WI38 (cell line): ENCODE measurements at regions not wholly inside any gene's neighbourhood (a gene's known extent, or its start where the extent isn't known, plus 50 kb on each side); places are given as distances from the start of the nearest gene placed in this dataset.

Experiments
- H3K4me3 ChIP-seq: 2 replicates; pipeline ENCODE4 v1.5.1; 2011; ENCODE audit warnings: low read depth, mild to moderate bottlenecking, control low read depth, low read length
- CTCF ChIP-seq: IDR thresholded peaks from 2 replicates; pipeline ENCODE4 v1.5.1; 2012; ENCODE audit warnings: low read depth, mild to moderate bottlenecking, control low read depth, low read length

- H3K4me3 ChIP-seq: no peak overlapping the region
- no peak for TF ChIP-seq CTCF
Observed at GRCh38 chr16:48813485-48813884, 203.5 kb upstream of the N4BP1 start.

- TF ChIP-seq CTCF: no peak
Observed at GRCh38 chr16:48812856-48813255, 202.9 kb upstream of the N4BP1 start.

GRCh38 chr16:48811478-48811877 lies 201.5 kb upstream of the N4BP1 start:
- no peak for TF ChIP-seq CTCF
- H3K4me3 ChIP-seq: no peak overlapping the region

More at GRCh38 chr16:48812856-48813255, 202.9 kb upstream of the N4BP1 start:
- no peak overlapping the region for H3K4me3 ChIP-seq

- TF ChIP-seq CTCF: no peak
Observed at GRCh38 chr16:48810803-48811453, 200.9 kb upstream of the N4BP1 start.

GRCh38 chr16:48810436-48810802 lies 200.4 kb upstream of the N4BP1 start:
- TF ChIP-seq CTCF: no peak
- H3K4me3 ChIP-seq: no peak overlapping the region

More at GRCh38 chr16:48810803-48811453, 200.9 kb upstream of the N4BP1 start:
- H3K4me3 ChIP-seq: no peak overlapping the region

GRCh38 chr16:48790151-48790550 lies 180.2 kb upstream of the N4BP1 start:
- H3K4me3 ChIP-seq: no peak overlapping the region
- no peak for TF ChIP-seq CTCF

GRCh38 chr16:48788475-48788874 lies 178.5 kb upstream of the N4BP1 start:
- H3K4me3 ChIP-seq: no peak overlapping the region

More at GRCh38 chr16:48788475-48788874, 178.5 kb upstream of the N4BP1 start:
- no peak for TF ChIP-seq CTCF
